H9 (cell line): ENCODE measurements at regions not wholly inside any gene's neighbourhood (a gene's known extent, or its start where the extent isn't known, plus 50 kb on each side); places are given as distances from the start of the nearest gene placed in this dataset.

Source experiments
- DNase-seq: peaks from one replicate; pipeline ENCODE4 v3.0.0-alpha.2; 2017
- H2AFZ ChIP-seq: one replicate; pipeline ENCODE4 v1.6.1; 2013; ENCODE audit warnings: mild to moderate bottlenecking, low read length, control low read depth, moderate library complexity
- H2AK5ac ChIP-seq: 2 replicates; pipeline ENCODE4 v1.6.1; 2013; ENCODE audit warnings: low read length, control low read depth, mixed read lengths; ENCODE audit not compliant: insufficient read length
- H2BK120ac ChIP-seq: one replicate; pipeline ENCODE4 v1.6.1; 2013; ENCODE audit warnings: low read depth, mild to moderate bottlenecking, low read length, control low read depth, inconsistent platforms; ENCODE audit not compliant: poor library complexity, severe bottlenecking
- H2BK12ac ChIP-seq: 2 replicates; pipeline ENCODE4 v1.6.1; 2013; ENCODE audit warnings: low read length, control low read depth, mixed read lengths, low read depth; ENCODE audit not compliant: insufficient read length
- H2BK15ac ChIP-seq: 2 replicates; pipeline ENCODE4 v1.6.1; 2013; ENCODE audit warnings: low read depth, low read length, control low read depth
- H2BK20ac ChIP-seq: one replicate; pipeline ENCODE4 v1.6.1; 2013; ENCODE audit warnings: low read depth, mild to moderate bottlenecking, low read length, control low read depth, inconsistent platforms; ENCODE audit not compliant: poor library complexity, severe bottlenecking
- H2BK5ac ChIP-seq: 2 replicates; pipeline ENCODE4 v1.6.1; 2013; ENCODE audit warnings: low read length, control low read depth, mixed read lengths; ENCODE audit not compliant: insufficient read length
- H3K14ac ChIP-seq: 2 replicates; pipeline ENCODE4 v1.6.1; 2013; ENCODE audit warnings: low read length, control low read depth; ENCODE audit not compliant: insufficient read depth
- H3K18ac ChIP-seq: 2 replicates; pipeline ENCODE4 v1.6.1; 2013; ENCODE audit warnings: low read depth, mild to moderate bottlenecking, mixed read lengths, low read length, control low read depth; ENCODE audit not compliant: insufficient read length
- H3K23ac ChIP-seq: 2 replicates; pipeline ENCODE4 v1.6.1; 2013; ENCODE audit warnings: low read length, control low read depth, mixed read lengths, low read depth; ENCODE audit not compliant: insufficient read length
- H3K23me2 ChIP-seq: 2 replicates; pipeline ENCODE4 v1.6.1; 2013; ENCODE audit warnings: low read depth, mild to moderate bottlenecking, mixed read lengths, low read length, control low read depth; ENCODE audit not compliant: insufficient read length, poor library complexity, severe bottlenecking
- H3K27ac ChIP-seq: 2 replicates; pipeline ENCODE4 v1.5.1; 2013; ENCODE audit warnings: low read length, control low read depth, mixed read lengths, low read depth; ENCODE audit not compliant: insufficient read length
- H3K27me3 ChIP-seq: 2 replicates; pipeline ENCODE4 v1.6.1; 2013; ENCODE audit warnings: low read length, control low read depth, inconsistent platforms; ENCODE audit not compliant: insufficient read depth
- H3K4ac ChIP-seq: 2 replicates; pipeline ENCODE4 v1.6.1; 2013; ENCODE audit warnings: low read depth, mild to moderate bottlenecking, control low read depth, inconsistent platforms, low read length, moderate library complexity
- H3K4me1 ChIP-seq: 2 replicates; pipeline ENCODE4 v1.6.1; 2013; ENCODE audit warnings: low read length, control low read depth, inconsistent platforms; ENCODE audit not compliant: insufficient read depth
- H3K4me2 ChIP-seq: 2 replicates; pipeline ENCODE4 v1.6.1; 2013; ENCODE audit warnings: low read length, control low read depth, mixed read lengths; ENCODE audit not compliant: insufficient read length, insufficient read depth
- H3K56ac ChIP-seq: 2 replicates; pipeline ENCODE4 v1.6.1; 2013; ENCODE audit warnings: low read depth, mild to moderate bottlenecking, mixed read lengths, low read length, control low read depth; ENCODE audit not compliant: insufficient read length
- H3K79me1 ChIP-seq: 2 replicates; pipeline ENCODE4 v1.6.1; 2013; ENCODE audit warnings: low read depth, mild to moderate bottlenecking, moderate library complexity, low read length, control low read depth, inconsistent platforms; ENCODE audit not compliant: insufficient read depth, poor library complexity, severe bottlenecking
- H3K79me2 ChIP-seq: 2 replicates; pipeline ENCODE4 v1.6.1; 2013; ENCODE audit warnings: low read length, control low read depth, inconsistent platforms; ENCODE audit not compliant: insufficient read depth
- H3K9ac ChIP-seq: 2 replicates; pipeline ENCODE4 v1.6.1; 2013; ENCODE audit warnings: low read length, control low read depth, mixed read lengths; ENCODE audit not compliant: insufficient read length; ENCODE audit errors: extremely low read depth
- H3K9me3 ChIP-seq: one replicate; pipeline ENCODE4 v1.6.1; 2013; ENCODE audit warnings: low read depth, low read length, inconsistent platforms; ENCODE audit not compliant: control insufficient read depth
- H3T11ph ChIP-seq: one replicate; pipeline ENCODE4 v1.6.1; 2013; ENCODE audit warnings: mild to moderate bottlenecking, low read length, control low read depth, inconsistent platforms
- H4K20me1 ChIP-seq: one replicate; pipeline ENCODE4 v1.6.1; 2013; ENCODE audit not compliant: control insufficient read depth, insufficient read length, insufficient read depth
- H4K5ac ChIP-seq: 2 replicates; pipeline ENCODE4 v1.6.1; 2013; ENCODE audit warnings: low read depth, mild to moderate bottlenecking, mixed read lengths, low read length, control low read depth; ENCODE audit not compliant: insufficient read length
- H4K8ac ChIP-seq: replicated peaks from 2 replicates; pipeline ENCODE4 v1.6.1; 2013; ENCODE audit warnings: low read length, control low read depth, mixed read lengths, low read depth; ENCODE audit not compliant: insufficient read length
- H4K91ac ChIP-seq: 2 replicates; pipeline ENCODE4 v1.6.1; 2013; ENCODE audit warnings: low read depth, mild to moderate bottlenecking, moderate library complexity, mixed read lengths, low read length, control low read depth; ENCODE audit not compliant: insufficient read length
- H3K27ac Mint-ChIP-seq, 3 experiments: 2 replicates in 2 of 3; 3 replicates in 1 of 3; pipeline ENCODE4 v1.8.0; 2020 to 2021; ENCODE audit warnings: mixed read lengths in 3 of 3, mild to moderate bottlenecking in 1 of 3, moderate library complexity in 1 of 3
- H3K27me3 Mint-ChIP-seq: 2 replicates; pipeline ENCODE4 v1.8.0; 2021; ENCODE audit warnings: low read depth, mild to moderate bottlenecking, moderate library complexity, mixed read lengths
- H3K36me3 Mint-ChIP-seq, 3 experiments: 2 replicates in 2 of 3; 3 replicates in 1 of 3; pipeline ENCODE4 v1.8.0; 2020 to 2021; ENCODE audit warnings: low read depth in 3 of 3, mixed read lengths in 3 of 3; ENCODE audit not compliant: insufficient read depth in 1 of 3
- H3K4me1 Mint-ChIP-seq, 2 experiments: 2 replicates each; pipeline ENCODE4 v1.8.0; 2020; ENCODE audit warnings: mixed read lengths in 2 of 2
- H3K4me3 Mint-ChIP-seq, 2 experiments: 2 replicates in 1 of 2; 3 replicates in 1 of 2; pipeline ENCODE4 v1.8.0; 2020 to 2021; ENCODE audit warnings: mild to moderate bottlenecking in 2 of 2, mixed read lengths in 2 of 2, moderate library complexity in 1 of 2
- H3K9me3 Mint-ChIP-seq, 2 experiments: 2 replicates in 1 of 2; 3 replicates in 1 of 2; pipeline ENCODE4 v1.8.0; 2020; ENCODE audit warnings: mild to moderate bottlenecking in 2 of 2, mixed read lengths in 2 of 2, moderate library complexity in 1 of 2
- CTCF ChIP-seq: fragments of 200-600 bp; sonication (generic); conservative IDR thresholded peaks from 3 replicates; pipeline ENCODE4 v1.8.0; 2021; ENCODE audit warnings: antibody characterized with exemption, mild to moderate bottlenecking
- WGBS: extraction: QIAGEN DNeasy Blood & Tissue Kit; methylation state at CpG from one replicate; pipeline ENCODE4 v1.1.7; 2013; ENCODE audit warnings: missing lambda C conversion rate, low lambda C conversion rate, mixed read lengths; ENCODE audit not compliant: insufficient read length; ENCODE audit errors: extremely low coverage; 5-methylcytosine and 5-hydroxymethylcytosine counted together

GRCh38 chr1:223490256-223490655, 97.0 kb downstream of the CCDC185 start:
- H2AK5ac ChIP-seq, result no peak overlapping the region
- H3K4me1 Mint-ChIP-seq, result peaks cover 21 to 24% of the 10 kb centered on the region in 2 experiments
- no CpG with 5 or more reads among the region's 3 CpGs for WGBS

More at GRCh38 chr1:223490256-223490655, 97.0 kb downstream of the CCDC185 start:
- no peak overlapping the region for H2BK120ac ChIP-seq
- no peak overlapping the region for H2BK5ac ChIP-seq
- H3K9me3 ChIP-seq, result no peaks in the 10 kb centered on the region
- H4K91ac ChIP-seq, result no peak overlapping the region
- H3K18ac ChIP-seq, result no peak overlapping the region
- Mint-ChIP-seq H3K4me3 (no peak overlapping the region), H3K36me3 (no peaks in the 10 kb centered on the region), H3K27ac (no peak overlapping the region; a peak in 1 of 7 replicates), H3K9me3 (peaks cover 0 to 2% of the 10 kb centered on the region in 2 experiments; a peak in 1 of 5 replicates), H3K27me3 (peaks cover 2% of the 10 kb centered on the region)
- no peaks in the 10 kb centered on the region for H4K20me1 ChIP-seq
- no peak overlapping the region for H4K8ac ChIP-seq
- H3K4me1 ChIP-seq, result peaks cover 6% of the 10 kb centered on the region
- no peak overlapping the region; the same call in 1 of the 2 replicates for H3K14ac ChIP-seq
- no peak overlapping the region for H3K9ac ChIP-seq
- no peak overlapping the region for H3K4me2 ChIP-seq
- no peak overlapping the region for H4K5ac ChIP-seq
- no peak overlapping the region for H3K4ac ChIP-seq
- H3K23ac ChIP-seq, result no peak overlapping the region
- no peak for TF ChIP-seq CTCF
- no peaks in the 10 kb centered on the region for H3K23me2 ChIP-seq
- H3K56ac ChIP-seq, result no peak overlapping the region
- no peaks in the 10 kb centered on the region for H3K79me1 ChIP-seq
- DNase-seq, result no peak
- H3K27ac ChIP-seq, result no peak overlapping the region
- no peak overlapping the region for H2BK12ac ChIP-seq
- no peaks in the 10 kb centered on the region for H3K27me3 ChIP-seq
- H2BK20ac ChIP-seq, result no peak overlapping the region
- H3K79me2 ChIP-seq, result no peaks in the 10 kb centered on the region
- H2BK15ac ChIP-seq, result no peak overlapping the region
- H2AFZ ChIP-seq, result no peak overlapping the region
- no peak overlapping the region for H3T11ph ChIP-seq
